OCI-LY7 (cell line): ENCODE measurements at regions not wholly inside any gene's neighbourhood (a gene's known extent, or its start where the extent isn't known, plus 50 kb on each side); places are given as distances from the start of the nearest gene placed in this dataset.

Source experiments
- EZH2phosphoT487 ChIP-seq: fragments of 200-600 bp; sonication (generic); IDR thresholded peaks from 2 replicates; pipeline ENCODE4 v1.6.1; 2018; ENCODE audit warnings: low read depth, borderline replicate concordance, mild to moderate bottlenecking, mixed run types, antibody characterized with exemption, low read length, moderate library complexity, mixed read lengths
- TF ChIP-seq, protein P1 (sequence below): fragments of 200-600 bp; sonication (generic); conservative IDR thresholded peaks from 2 replicates; pipeline ENCODE4 v1.5.1; 2014; ENCODE audit warnings: mild to moderate bottlenecking, antibody characterized with exemption, low read length, moderate library complexity, mixed read lengths

DNA sequence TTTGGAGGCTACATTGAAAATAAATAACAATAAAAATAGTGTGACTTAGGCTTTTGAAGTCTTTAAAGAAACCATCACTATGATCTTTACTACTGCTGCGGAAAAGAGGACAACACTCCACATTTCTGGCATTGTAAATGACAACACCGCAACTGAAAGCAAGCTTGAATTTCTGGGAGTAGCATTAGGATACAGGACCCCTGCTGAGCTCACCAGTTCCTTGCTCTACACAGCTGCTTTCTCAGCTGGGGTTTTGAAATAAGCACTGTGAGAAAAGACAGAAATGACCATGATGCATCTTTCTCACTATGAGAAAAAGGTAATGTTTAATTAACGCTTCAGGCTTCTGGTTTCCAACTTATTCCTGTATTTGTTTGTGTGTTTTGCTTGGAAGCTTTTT lies 168.0 kb downstream of the TAF11L14 start:
- TF ChIP-seq, protein P1, sequence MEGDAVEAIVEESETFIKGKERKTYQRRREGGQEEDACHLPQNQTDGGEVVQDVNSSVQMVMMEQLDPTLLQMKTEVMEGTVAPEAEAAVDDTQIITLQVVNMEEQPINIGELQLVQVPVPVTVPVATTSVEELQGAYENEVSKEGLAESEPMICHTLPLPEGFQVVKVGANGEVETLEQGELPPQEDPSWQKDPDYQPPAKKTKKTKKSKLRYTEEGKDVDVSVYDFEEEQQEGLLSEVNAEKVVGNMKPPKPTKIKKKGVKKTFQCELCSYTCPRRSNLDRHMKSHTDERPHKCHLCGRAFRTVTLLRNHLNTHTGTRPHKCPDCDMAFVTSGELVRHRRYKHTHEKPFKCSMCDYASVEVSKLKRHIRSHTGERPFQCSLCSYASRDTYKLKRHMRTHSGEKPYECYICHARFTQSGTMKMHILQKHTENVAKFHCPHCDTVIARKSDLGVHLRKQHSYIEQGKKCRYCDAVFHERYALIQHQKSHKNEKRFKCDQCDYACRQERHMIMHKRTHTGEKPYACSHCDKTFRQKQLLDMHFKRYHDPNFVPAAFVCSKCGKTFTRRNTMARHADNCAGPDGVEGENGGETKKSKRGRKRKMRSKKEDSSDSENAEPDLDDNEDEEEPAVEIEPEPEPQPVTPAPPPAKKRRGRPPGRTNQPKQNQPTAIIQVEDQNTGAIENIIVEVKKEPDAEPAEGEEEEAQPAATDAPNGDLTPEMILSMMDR = no peak
- no peak for TF ChIP-seq EZH2phosphoT487
